ENCODE measurements at regions not wholly inside any gene's neighbourhood (a gene's known extent, or its start where the extent isn't known, plus 50 kb on each side); places are given as distances from the start of the nearest gene placed in this dataset.

- FAIRE-seq = no peak
Observed at GRCh38 chr5:74279244-74279643, 361.3 kb downstream of the ENC1 start.

GRCh38 chr5:74277418-74277817 lies 363.1 kb downstream of the ENC1 start:
- FAIRE-seq = no peak

GRCh38 chr5:74275171-74275992 lies 365.1 kb downstream of the ENC1 start:
- peak; percentile 99 for FAIRE-seq

- no peak for FAIRE-seq
Observed at GRCh38 chr5:74274326-74274725, 366.2 kb downstream of the ENC1 start.

- FAIRE-seq = peak; percentile 93
Observed at GRCh38 chr5:74272831-74273451, 367.6 kb downstream of the ENC1 start.

GRCh38 chr5:74272024-74272775 lies 368.3 kb downstream of the ENC1 start:
- no peak for FAIRE-seq

- no peak for FAIRE-seq
Observed at GRCh38 chr5:74268297-74268696, 372.2 kb downstream of the ENC1 start.

GRCh38 chr5:74266836-74267235 lies 373.7 kb downstream of the ENC1 start:
- no peak for FAIRE-seq

GRCh38 chr5:74266132-74266531 lies 374.4 kb downstream of the ENC1 start:
- FAIRE-seq = no peak

- no peak for FAIRE-seq
Observed at GRCh38 chr5:74262544-74263207, 377.9 kb downstream of the ENC1 start.

- peak; percentile 12 for FAIRE-seq
Observed at GRCh38 chr5:74261866-74262265, 378.7 kb downstream of the ENC1 start.

- no peak for FAIRE-seq
Observed at GRCh38 chr5:74261421-74261820, 379.1 kb downstream of the ENC1 start.

- no peak for FAIRE-seq
Observed at GRCh38 chr5:74259572-74259971, 381.0 kb downstream of the ENC1 start.

GRCh38 chr5:74258314-74258665 lies 382.2 kb downstream of the ENC1 start:
- no peak for FAIRE-seq

GRCh38 chr5:74257645-74258313 lies 382.7 kb downstream of the ENC1 start:
- FAIRE-seq = peak; percentile 41

- FAIRE-seq = no peak
Observed at GRCh38 chr5:74257060-74257527, 383.4 kb downstream of the ENC1 start.

GRCh38 chr5:74255692-74256392 lies 384.7 kb downstream of the ENC1 start:
- no peak for FAIRE-seq

- FAIRE-seq = no peak
Observed at GRCh38 chr5:74254257-74254656, 386.3 kb downstream of the ENC1 start.

GRCh38 chr5:74252044-74252443 lies 388.5 kb downstream of the ENC1 start:
- no peak for FAIRE-seq

GRCh38 chr5:74251141-74252035 lies 389.1 kb downstream of the ENC1 start:
- FAIRE-seq = peak; percentile 65
